ENCODE measurements at regions not wholly inside any gene's neighbourhood (a gene's known extent, or its start where the extent isn't known, plus 50 kb on each side); places are given as distances from the start of the nearest gene placed in this dataset.
A peak's percentile ranks its signal among the peaks of the same experiment; 100 is the strongest.

- TF ChIP-seq CTCF (conservative IDR thresholded peaks at IDR 0.05; ENCODE audit: low read depth in 2 of 2): peak in 1 of 2 experiments; percentile 43; a peak in 2 of 4 replicates
- no peak for TF ChIP-seq REST (IDR thresholded peaks at IDR 0.05; ENCODE audit: unreplicated experiment)
- TF ChIP-seq EZH2 (IDR thresholded peaks at IDR 0.05; ENCODE audit: low read depth, unreplicated experiment): no peak
- no peak for TF ChIP-seq POLR2AphosphoS5 (IDR thresholded peaks at IDR 0.05; ENCODE audit: low read depth)
- no peak for TF ChIP-seq JUNB (IDR thresholded peaks at IDR 0.05; ENCODE audit: unreplicated experiment)
- TF ChIP-seq STAT1 (IDR thresholded peaks at IDR 0.05; ENCODE audit: unreplicated experiment): no peak
Measured at GRCh38 chrX:36462142-36462541, 542.6 kb downstream of the CFAP47 start.
